GM23338 (cell line): ENCODE measurements at regions not wholly inside any gene's neighbourhood (a gene's known extent, or its start where the extent isn't known, plus 50 kb on each side); places are given as distances from the start of the nearest gene placed in this dataset.

Source experiments
- CREB1 ChIP-seq: fragments of 250-450 bp; sonication (Bioruptor Pico); IDR thresholded peaks from 2 replicates; pipeline ENCODE4 v1.5.0; 2020; ENCODE audit warnings: low read depth, mild to moderate bottlenecking, moderate library complexity
- CTCF ChIP-seq, 2 experiments: fragments of 200-600 bp in 1 of 2; sonication (generic) in 1 of 2; conservative IDR thresholded peaks; 2 replicates each; pipeline versions ENCODE4 v1.5.1 to v1.6.1; 2016 to 2017; ENCODE audit warnings: antibody characterized with exemption in 2 of 2, low read depth in 2 of 2, mild to moderate bottlenecking in 2 of 2, moderate library complexity in 1 of 2
- ETS1 ChIP-seq: IDR thresholded peaks from 2 replicates; pipeline ENCODE4 v1.6.1; 2016; ENCODE audit warnings: antibody characterized with exemption
- EZH2 ChIP-seq: fragments of 200-600 bp; sonication (generic); IDR thresholded peaks from one replicate; pipeline ENCODE4 v1.8.0; 2017; ENCODE audit warnings: antibody characterized with exemption, mild to moderate bottlenecking, low read depth; ENCODE audit not compliant: unreplicated experiment
- EZH2phosphoT487 ChIP-seq: fragments of 200-600 bp; sonication (generic); IDR thresholded peaks from one replicate; pipeline ENCODE4 v1.8.1; 2018; ENCODE audit warnings: antibody characterized with exemption; ENCODE audit not compliant: unreplicated experiment
- JUNB ChIP-seq: IDR thresholded peaks from one replicate; pipeline ENCODE4 v1.6.1; 2016; ENCODE audit warnings: antibody characterized with exemption; ENCODE audit not compliant: unreplicated experiment
- NANOG ChIP-seq: IDR thresholded peaks from 2 replicates; pipeline ENCODE4 v1.6.1; 2016; ENCODE audit warnings: antibody characterized with exemption, borderline replicate concordance
- POLR2AphosphoS5 ChIP-seq: IDR thresholded peaks from 2 replicates; pipeline ENCODE4 v1.6.1; 2016; ENCODE audit warnings: antibody characterized with exemption, low read depth
- REST ChIP-seq: IDR thresholded peaks from one replicate; pipeline ENCODE4 v1.6.1; 2018; ENCODE audit warnings: antibody characterized with exemption; ENCODE audit not compliant: unreplicated experiment
- STAT1 ChIP-seq: IDR thresholded peaks from one replicate; pipeline ENCODE4 v1.6.1; 2016; ENCODE audit warnings: antibody characterized with exemption; ENCODE audit not compliant: unreplicated experiment
- ZNF114 ChIP-seq: fragments of 250-450 bp; sonication (Bioruptor Pico); IDR thresholded peaks from 2 replicates; pipeline ENCODE4 v1.5.0; 2020; ENCODE audit warnings: mild to moderate bottlenecking, moderate library complexity

- TF ChIP-seq REST (no peak), JUNB (no peak), CTCF (conservative IDR thresholded peaks at IDR 0.05; ENCODE audit: low read depth in 2 of 2) (no peak), POLR2AphosphoS5 (no peak), EZH2phosphoT487 (no peak), EZH2 (no peak), ETS1 (no peak), CREB1 (CRISPR knock-in tag) (no peak), ZNF114 (no peak), NANOG (no peak), STAT1 (no peak)
Observed at GRCh38 chr2:228242591-228242990, 61.1 kb upstream of the SPHKAP start.
